ENCODE measurements at regions not wholly inside any gene's neighbourhood (a gene's known extent, or its start where the extent isn't known, plus 50 kb on each side); places are given as distances from the start of the nearest gene placed in this dataset.

DNA sequence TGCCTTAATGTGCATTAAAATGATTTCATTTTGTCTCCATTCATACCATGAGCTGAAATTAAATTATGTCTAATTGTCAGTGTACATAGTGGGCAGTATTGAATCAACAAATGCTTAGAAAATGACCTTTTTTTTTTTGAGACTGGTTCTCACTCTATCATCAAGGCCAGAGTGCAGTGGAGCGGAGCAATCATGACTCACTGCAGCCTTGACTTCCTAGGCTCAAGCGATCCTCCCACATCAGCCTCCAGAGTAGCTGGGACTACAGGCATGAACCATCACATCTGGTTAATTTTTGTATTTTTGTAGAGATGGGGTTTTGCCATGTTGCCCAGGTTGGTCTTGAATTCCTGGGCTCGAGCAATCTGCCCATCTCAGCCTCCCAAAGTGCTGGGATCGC is 117.0 kb upstream of the BLID start:
- DNase-seq = no peak

GRCh38 chr11:122230385-122230755 is 114.4 kb upstream of the BLID start:
- DNase-seq = no peak

- DNase-seq = no peak
Measured at GRCh38 chr11:122229481-122230384, 113.7 kb upstream of the BLID start.

DNA sequence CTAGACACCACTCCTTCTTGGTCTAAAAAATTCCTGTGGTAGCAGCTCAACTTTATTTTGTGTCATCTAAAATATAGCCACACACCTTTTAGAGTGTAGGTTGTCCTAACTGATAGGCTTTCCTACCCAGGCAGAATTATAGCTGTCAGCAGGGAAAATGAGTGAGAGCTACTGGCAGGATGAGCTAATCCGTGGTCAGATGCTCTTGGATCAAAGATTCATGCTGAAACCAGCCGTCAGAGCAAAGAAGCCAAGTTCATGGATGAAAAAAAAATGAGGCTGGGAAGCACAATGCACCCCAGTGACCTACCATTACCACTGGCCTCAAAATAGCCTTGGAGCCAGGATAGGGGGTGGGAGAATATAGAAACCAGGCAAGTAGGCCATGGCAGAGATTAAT is 113.1 kb upstream of the BLID start:
- DNase-seq = no peak

GRCh38 chr11:122226810-122227379 is 110.9 kb upstream of the BLID start:
- no peak for DNase-seq

DNA sequence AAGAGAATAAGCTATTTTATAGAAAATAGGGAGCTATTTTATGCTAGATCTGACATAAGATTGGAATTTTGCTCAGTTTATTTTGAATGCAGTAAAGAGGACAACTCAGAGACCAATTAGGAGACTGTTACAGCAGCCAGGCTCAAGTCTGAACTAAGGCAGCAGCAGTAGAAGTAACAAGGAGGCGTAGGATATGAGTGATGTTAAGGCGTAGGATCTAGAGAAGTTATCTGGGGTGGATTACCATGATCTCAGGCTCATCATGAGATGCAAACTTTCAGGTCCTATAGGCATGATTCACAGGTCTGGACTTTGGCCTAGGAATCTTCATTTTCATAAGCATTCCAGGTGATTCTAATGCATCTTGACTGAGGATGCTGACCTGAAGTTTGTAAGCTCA is 108.9 kb upstream of the BLID start:
- no peak for DNase-seq

DNA sequence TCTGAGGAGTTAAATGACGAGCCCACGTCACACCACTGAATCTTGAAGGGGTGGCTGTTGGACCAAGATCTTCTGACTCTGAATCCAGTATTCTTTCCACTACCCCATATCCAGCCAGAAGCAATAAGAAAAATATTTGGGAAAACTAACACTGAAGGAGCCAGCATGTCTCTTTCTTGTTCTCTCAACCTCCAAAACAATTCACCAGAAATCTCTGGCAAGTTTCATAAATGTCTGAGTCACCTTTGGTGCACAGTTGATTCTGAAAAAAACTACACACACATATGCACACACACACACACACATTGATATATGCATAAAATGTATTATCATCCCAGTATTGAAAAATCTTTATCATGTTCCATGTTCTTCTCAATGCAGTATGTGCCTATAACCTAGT is 104.3 kb upstream of the BLID start:
- DNase-seq = no peak

GRCh38 chr11:122219791-122220190 is 103.8 kb upstream of the BLID start:
- DNase-seq = no peak

DNA sequence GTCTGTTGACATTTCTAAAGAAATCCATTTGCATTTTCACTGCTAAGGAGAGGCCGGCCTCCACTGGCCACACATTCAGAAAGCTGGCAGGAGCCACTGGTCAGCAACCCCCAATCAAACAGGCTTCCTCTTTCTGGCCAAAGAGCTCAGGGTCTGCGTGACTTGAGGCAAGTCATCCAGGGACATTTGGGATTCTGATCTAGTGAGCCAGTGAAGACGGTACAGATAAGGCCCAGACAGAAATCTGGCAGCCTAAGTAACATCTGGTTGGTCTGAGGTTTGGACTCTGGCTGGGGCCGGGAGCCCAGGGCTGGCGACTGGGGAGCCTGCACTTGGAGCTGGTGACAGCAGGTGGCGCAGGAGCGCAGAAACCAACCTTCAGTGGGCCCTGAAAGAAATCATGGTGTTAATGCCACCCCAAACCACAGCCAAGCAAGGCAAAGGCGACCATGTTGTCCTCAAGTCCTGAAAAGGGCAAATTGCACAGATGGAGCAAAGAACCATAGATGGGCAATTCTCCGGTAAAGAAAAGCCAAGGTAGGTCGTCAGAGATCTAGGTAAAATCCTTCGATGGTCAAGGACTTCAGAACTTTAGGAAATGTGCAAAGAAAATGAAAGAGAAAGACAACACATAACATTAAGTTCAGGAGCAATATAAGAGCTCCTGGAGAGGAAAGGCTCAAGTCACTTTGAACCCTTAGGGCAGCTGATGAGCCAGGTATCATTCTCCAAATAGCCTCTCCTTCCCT is 99.4 kb upstream of the BLID start:
- DNase-seq = peak; percentile 52

GRCh38 chr11:122214567-122214966 is 98.6 kb upstream of the BLID start:
- DNase-seq = no peak

- DNase-seq = no peak
Measured at GRCh38 chr11:122214080-122214479, 98.1 kb upstream of the BLID start.

DNA sequence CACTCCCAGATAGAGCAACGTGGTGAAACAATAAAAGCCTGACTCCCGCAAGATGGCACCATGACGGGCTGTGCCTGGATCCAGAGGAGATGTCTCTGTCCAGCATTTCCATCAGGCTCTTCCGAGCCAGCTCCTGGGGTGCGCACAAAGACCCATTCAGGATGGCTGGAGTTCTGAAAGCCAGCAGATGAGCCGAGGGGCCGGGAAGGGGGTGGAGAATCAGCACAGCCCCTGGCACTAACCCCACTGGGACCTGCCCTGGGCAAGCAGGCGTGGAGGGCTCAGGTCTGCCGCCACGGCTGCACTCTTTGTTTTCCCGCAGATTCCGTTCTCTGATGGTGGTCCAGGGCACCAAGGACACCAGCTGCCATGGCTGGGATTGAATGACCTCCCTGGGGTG is 97.2 kb upstream of the BLID start:
- no peak for DNase-seq

DNA sequence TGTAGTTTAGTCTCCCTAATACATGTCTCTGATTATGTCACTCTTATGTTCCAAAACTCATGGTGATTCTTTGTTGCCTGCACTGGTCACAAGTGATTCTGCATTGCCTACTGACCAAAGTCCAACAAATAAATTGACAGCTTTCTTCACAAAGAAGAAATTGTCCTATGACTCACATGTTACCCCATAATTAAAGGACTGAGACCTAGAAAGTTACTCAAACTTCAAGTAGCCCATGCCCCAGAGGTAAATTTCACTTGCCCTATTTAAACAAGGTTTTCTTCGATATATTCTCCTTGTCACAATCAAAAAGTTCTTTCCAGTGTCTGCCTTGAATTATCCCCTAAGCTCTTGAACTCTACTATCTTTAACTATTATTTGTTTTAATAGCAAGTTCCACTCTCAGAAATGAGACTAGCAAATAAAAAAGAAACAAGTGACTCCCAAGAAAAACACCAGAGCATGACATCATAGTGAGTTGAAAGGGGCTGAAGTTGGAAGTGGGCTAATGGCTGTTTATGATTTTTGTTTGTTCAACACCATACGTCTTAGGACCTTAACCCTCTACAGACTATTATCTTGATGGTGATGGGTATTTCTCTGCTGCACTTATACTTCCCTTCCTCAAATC is 94.5 kb upstream of the BLID start:
- no peak for DNase-seq

DNA sequence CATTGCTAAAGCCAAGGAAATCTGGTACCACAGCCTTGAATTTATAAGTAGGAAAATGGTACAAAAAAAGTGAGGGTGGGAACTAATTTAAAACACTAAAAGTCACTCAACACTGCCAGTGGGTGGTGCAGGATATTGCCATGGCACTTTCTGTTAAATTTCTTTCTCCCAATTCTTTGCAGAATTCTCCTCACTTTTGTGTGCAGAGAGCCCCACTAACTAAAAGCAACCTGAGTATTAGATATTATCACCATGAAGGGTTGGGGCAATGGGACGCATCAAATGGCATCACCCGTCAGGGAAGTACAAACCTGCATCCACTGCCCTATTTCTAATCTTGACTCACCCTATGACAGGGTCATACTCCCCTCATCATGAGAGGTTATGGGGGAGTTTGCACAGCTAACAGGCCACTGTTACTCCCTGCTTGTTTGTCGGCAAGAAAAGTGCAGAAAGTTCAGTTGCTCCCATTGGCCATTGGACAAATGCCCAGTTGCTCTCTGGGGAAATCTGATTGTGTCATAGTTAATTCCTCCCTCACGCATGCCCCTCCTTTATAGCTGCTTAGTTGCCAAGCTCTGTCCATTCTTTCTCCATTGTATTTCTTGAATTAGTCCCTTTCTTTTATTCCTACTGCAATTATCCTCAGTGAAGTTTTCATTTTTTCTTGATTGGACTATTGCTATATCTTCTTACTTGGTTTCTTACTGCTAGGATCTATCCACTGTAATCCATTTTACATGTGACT is 93.8 kb upstream of the BLID start:
- DNase-seq = peak; percentile 56

- no peak for DNase-seq
Measured at GRCh38 chr11:122207921-122208764, 92.1 kb upstream of the BLID start.

DNA sequence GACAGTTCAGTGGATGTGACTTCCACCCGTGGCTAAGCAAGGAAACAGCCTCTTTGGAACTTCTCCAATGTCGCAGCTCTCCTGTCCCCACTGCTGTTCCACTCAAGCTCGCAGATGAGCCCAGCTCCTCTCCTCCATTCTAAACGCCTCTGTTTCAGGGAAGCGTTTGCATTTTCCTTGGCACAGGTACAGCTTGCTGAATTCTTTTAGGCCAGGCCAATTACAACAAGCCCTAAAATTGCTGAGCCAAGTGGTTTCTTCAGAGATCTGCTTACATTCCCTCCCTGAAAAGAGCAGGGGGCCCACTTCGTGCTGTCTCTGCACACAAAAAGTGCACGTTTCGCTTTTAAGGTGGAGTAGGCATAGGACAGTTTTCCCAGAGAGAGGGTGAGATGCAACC is 91.5 kb upstream of the BLID start:
- peak; percentile 62 for DNase-seq

DNA sequence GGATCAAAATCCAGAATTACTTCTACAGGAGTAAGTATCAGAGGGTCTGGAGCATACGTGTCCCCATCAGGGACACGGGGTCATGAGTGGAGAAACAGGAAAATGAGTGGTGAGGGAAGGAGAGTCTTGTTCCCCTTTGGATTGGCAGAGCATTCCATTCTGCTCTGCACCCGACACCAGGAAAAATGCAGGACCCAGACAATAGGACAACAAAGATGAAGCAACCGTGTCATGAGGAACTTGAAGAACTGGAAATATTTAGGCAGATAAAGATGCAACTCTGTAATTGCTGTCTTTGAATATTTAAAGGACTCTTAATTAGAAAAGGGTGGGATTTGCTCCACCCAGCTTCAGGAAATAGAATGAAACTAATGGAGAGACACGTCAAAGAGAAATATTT is 89.0 kb upstream of the BLID start:
- DNase-seq = no peak

GRCh38 chr11:122204206-122204605 is 88.2 kb upstream of the BLID start:
- no peak for DNase-seq

DNA sequence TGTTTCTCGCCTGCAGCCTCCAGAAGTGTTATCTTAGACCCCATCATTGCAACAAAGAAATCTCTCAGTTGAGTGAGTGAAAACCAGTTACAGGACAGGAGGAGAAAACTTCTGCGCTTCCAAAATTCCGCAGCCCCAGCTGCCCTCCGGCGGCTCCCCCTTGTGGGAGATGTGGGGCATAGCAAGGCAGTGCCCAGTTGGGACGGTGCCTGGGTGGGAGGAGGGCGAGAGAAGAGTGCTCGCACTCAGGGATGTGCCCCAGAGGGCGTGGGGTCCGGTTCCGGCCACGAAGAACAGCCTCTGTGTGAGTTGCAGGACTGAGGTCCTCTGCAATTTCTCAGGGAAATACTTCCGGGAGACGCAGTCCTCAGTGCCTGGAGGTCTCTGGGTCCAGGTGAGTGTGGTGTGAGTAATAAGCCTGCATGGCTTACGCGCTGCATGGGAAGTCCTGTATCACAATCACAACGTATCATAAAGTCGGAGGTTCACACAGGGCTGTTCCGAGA is 87.0 kb upstream of the BLID start:
- peak; percentile 52 for DNase-seq

DNA sequence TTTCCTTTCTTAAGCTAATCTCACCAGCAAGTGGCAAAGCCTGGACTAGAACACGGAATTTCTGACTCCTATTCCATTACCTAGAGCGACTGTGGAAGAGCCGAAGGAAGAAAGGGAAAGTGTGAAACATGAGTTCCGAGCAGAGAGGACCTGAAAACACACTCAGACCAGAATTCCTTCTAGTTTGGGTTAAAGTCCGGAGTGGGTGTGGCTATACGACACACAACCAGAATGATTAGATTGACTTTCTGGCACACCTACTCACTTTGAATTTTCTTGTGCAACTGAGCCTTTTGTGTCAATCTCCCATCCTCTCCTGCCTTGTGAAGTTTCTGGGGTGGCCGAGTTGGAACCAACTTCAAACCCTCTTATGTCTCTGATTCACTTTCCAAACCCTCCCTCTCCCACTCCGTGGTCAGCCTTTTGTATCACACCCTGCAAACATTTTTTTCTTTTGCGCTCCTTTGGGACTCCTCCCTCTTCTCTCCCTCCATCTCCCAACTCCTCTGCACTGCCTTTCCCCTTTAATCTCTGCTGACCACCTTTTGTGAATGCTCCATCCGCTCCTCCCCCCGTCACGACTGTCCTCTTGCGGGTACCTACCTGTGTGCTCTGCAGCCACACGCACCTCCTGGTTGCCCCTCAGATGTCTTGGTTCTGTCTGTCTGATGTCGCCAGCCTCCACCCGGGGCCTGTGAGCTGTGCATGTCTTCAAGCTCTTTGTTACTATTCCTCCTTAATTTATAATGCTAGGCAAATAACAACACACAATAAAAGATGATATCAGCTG is 86.3 kb upstream of the BLID start:
- DNase-seq = no peak
